ENCODE measurements at regions not wholly inside any gene's neighbourhood (a gene's known extent, or its start where the extent isn't known, plus 50 kb on each side); places are given as distances from the start of the nearest gene placed in this dataset.

- TF ChIP-seq CTCF (IDR thresholded peaks at IDR 0.05; ENCODE audit: control extremely low read depth, extremely low read depth, low read depth, missing control alignments), result no peak
- ChIA-PET CTCF (no interaction called here), POLR2A (no interaction called here)
- DNase-seq (ENCODE audit: extremely low spot score), result no peak
These were observed 308.5 kb upstream of the ROPN1 start for GRCh38 chr3:124300416-124300815.

- POLR2A ChIA-PET, result no interaction called here
- DNase-seq (ENCODE audit: extremely low spot score), result no peak
- no peak for TF ChIP-seq CTCF (IDR thresholded peaks at IDR 0.05; ENCODE audit: control extremely low read depth, extremely low read depth, low read depth, missing control alignments)
- CTCF ChIA-PET, result interaction anchor here (1.2 kb wide), 1 partner anchor 13 kb away, joined by 3 read pairs; no protein-coding TSS in a partner anchor
These were observed 311.5 kb upstream of the ROPN1 start for GRCh38 chr3:124303305-124303910.

GRCh38 chr3:124306665-124307064 lies 314.7 kb upstream of the ROPN1 start:
- TF ChIP-seq CTCF (IDR thresholded peaks at IDR 0.05; ENCODE audit: control extremely low read depth, extremely low read depth, low read depth, missing control alignments), result no peak
- ChIA-PET CTCF (no interaction called here), POLR2A (no interaction called here)
- no peak for DNase-seq (ENCODE audit: extremely low spot score)

- TF ChIP-seq CTCF (IDR thresholded peaks at IDR 0.05; ENCODE audit: control extremely low read depth, extremely low read depth, low read depth, missing control alignments), result no peak
- CTCF ChIA-PET, result no interaction called here
- no peak for DNase-seq (ENCODE audit: extremely low spot score)
- POLR2A ChIA-PET, result no interaction called here
These were observed 321.7 kb upstream of the ROPN1 start for GRCh38 chr3:124313621-124314020.

- ChIA-PET CTCF (interaction anchor here (1.2 to 1.4 kb wide), 2 partner anchors 12 to 235 kb away, joined by 3 read pairs; no protein-coding TSS in a partner anchor), POLR2A (no interaction called here)
- no peak for DNase-seq (ENCODE audit: extremely low spot score)
- TF ChIP-seq CTCF (IDR thresholded peaks at IDR 0.05; ENCODE audit: control extremely low read depth, extremely low read depth, low read depth, missing control alignments), result no peak
These were observed 323.5 kb upstream of the ROPN1 start for GRCh38 chr3:124315215-124316033.

- ChIA-PET POLR2A (no interaction called here), CTCF (interaction anchor here (1.2 to 1.4 kb wide), 2 partner anchors 13 to 234 kb away, joined by 3 read pairs; no protein-coding TSS in a partner anchor)
- TF ChIP-seq CTCF (IDR thresholded peaks at IDR 0.05; ENCODE audit: control extremely low read depth, extremely low read depth, low read depth, missing control alignments), result no peak
- no peak for DNase-seq (ENCODE audit: extremely low spot score)
These were observed 324.0 kb upstream of the ROPN1 start for GRCh38 chr3:124316034-124316287.

All from GM10248 (cell line).